Fibroblast of pulmonary artery (primary cell): ENCODE measurements at regions not wholly inside any gene's neighbourhood (a gene's known extent, or its start where the extent isn't known, plus 50 kb on each side); places are given as distances from the start of the nearest gene placed in this dataset.
"Not testable (repeated sequence)": the region's sequence is repeated elsewhere in the genome, so short reads cannot be mapped to it uniquely, and the experiment has no call there.

Source experiments
- DNase-seq: peaks from one replicate; pipeline ENCODE4 v3.0.0-alpha.2; 2010; ENCODE audit warnings: low read depth
- H3K4me3 ChIP-seq: replicated peaks from 2 replicates; pipeline ENCODE4 v1.5.1; 2011; ENCODE audit warnings: low read depth, mild to moderate bottlenecking, control low read depth, low read length, moderate library complexity

DNA sequence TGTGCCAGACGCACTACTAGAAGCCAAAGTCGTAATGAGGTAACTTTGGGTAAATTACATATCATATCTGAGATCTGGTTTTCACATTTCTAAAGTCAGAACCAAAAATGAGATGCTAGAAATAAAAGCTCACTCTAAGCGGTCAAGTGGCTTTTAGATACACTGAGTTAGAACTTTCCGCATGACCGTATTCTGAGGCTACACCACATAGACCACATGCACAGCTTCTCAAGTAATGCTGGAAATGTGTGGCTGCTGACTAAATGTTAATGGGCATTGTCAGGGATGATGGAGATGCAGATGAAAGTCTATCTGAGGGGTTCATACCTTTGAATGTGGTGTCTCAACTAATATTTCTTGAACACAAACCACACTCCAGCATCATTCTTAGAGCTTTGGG lies 316.8 kb downstream of the ANAPC1 start:
- H3K4me3 ChIP-seq, DNase-seq: not testable (repeated sequence)

DNA sequence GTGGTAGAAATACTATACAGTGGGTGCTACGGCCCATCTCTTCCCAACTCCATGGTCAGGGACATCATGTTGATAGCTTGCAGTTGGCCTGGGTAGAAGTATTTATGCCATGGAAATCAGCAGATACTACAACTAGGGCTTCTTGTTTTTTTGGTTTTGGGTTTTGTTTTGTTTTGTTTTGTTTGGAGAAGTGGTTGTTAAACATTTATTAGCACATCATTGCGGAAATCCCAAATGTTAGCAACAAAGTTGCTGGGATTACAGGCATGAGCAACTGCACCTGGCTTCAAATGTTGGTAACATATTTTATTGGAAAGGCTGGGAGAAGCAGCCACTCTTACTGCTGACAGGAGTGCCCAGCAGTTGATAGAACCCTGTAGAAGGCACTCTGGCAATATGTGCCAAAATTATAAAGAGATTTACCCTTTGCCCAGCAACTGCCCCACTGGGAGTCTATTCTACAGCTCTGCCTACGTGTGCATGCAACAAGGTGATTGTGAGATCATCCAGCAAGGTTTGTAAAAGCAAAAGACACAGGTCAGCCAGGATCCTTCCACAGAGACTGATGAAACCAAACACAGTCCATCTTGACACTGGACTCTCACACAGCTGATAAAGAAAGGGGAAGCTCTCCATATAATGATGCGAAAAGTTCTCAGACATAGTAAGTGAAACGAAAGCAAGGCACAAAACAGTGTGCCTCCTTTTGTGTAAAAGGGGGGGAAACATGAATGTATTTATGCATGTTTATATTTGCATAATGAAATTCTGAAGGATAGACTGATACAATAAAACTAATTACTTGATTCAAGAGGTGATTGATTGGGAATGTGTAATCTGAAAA lies 314.4 kb downstream of the ANAPC1 start:
- not testable (repeated sequence) for H3K4me3 ChIP-seq, DNase-seq

DNA sequence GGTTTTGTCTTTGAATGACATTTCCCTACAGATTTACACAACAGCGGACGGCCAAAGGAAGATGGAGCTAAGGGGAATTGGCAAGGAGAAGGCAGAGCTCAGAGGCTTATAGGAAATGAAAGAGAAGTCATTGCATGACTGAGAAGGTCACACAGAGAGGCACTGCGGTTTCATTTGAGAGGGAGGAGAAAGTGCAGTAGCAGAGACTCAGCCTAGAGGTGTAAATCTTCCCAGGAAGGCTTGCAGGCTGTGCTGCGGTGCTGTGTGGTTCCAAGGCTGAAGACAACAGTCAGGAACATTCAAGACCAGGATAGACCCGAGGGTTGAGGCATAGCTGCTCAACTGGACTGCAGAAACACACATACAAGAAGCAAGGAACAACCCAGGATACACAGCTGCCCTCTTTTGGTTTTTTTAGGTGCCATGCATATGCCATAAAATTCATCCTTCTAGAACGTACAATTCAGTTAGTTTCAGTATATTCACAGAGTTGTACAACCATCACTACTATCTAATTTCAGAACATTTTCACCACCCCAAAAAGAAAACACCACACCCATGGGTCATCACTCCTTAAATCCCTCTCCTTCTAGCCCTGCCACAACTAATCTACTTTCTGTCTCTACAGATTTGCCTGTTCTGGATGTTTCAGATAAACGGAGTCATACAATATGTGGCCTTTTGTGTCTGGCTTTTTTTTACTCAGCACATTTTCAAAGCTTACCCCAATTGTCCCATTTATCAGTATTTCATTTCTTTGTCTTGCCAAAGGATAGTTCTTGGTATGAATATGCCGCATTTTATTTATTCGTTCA lies 313.5 kb downstream of the ANAPC1 start:
- H3K4me3 ChIP-seq, DNase-seq: not testable (repeated sequence)

DNA sequence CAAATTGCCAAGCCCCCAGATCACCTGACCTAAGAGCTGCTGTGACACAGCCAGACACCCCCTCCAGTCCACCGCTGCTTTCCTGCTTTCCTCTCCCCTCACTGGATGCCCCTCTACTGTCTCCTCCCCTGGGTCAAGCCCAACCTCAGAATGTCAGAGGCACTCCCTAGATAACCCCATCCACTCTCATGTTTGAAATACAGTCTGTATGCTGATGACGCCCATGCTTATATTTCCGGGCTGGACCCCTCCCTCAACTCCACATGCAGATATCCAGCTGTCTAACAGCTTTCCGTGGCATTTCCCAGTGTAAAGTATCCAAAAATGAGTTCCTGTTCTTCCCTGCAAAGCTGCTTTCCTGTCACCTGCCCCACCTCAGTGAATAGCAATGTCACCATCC lies 309.2 kb downstream of the ANAPC1 start:
- not testable (repeated sequence) for DNase-seq

DNA sequence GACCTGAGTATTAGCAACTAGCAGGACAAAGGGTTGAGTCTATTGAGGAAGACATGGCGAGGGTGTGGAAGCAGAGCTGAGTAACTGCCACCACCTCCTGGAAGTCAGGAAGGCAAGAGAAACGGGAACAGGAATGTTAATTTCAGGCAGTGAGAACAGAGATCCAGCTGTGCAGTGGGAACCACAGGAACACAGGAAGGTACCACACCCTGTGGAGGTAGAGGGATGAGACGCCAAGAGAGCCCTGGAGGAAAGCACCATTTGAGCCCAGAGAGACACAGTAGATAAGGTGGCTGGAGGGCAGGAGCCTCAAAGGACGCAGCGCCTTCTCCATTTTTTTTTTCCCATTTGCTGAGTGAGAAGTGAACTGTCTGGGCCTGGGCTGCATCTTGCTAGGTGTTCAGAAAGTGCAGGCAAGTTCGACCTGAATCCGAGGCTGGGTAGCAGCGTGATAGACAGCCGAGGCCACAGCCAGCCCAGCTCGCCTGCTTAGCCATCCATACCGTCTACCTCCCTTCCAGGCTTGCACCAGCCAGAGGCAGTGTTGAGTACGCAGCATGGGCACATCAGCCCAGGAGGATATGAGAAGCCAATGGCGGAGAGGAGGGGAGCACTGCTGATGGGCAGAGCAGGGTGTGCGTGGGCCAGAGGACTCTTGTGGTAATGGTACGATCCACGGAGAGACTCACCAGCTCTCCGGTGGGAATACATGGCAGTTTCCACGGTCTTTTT lies 306.7 kb downstream of the ANAPC1 start:
- DNase-seq, H3K4me3 ChIP-seq: not testable (repeated sequence)

More for the DNA sequence above, 309.2 kb downstream of the ANAPC1 start:
- not testable (repeated sequence) for H3K4me3 ChIP-seq

DNA sequence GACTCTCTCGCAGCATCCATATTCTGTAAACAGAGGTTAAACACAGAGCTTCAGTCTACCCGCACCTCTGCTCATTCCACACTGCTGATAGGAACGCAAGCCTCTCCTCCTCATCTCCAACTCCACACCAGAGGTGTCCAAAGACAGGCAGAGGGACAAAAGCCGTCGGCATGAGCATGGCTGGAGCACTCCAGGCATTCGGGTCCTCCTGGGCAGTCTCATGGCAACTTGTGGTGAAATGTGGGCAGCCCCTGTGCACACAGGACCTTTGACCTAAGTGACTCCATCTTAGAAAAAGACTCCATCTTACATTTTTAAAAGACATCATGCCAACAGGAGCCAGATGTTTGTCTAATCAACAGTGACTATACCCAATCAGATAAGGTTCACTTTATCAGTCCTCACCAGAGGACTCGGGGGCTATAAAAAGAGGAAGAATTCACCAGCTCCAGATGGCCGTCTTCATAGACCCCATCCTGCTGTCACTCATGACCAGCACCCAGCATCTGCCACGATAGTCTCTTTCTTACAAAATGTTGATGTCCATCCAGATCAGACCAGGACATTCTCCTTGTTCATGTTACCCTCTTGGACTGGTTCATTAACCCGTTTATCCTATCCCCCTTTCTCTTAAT lies 304.4 kb downstream of the ANAPC1 start:
- DNase-seq, H3K4me3 ChIP-seq: not testable (repeated sequence)

- H3K4me3 ChIP-seq, DNase-seq: not testable (repeated sequence)
Observed at GRCh38 chr2:111580616-111581015, 303.4 kb downstream of the ANAPC1 start.

- not testable (repeated sequence) for H3K4me3 ChIP-seq, DNase-seq
Observed at GRCh38 chr2:111582090-111582489, 301.9 kb downstream of the ANAPC1 start.

DNA sequence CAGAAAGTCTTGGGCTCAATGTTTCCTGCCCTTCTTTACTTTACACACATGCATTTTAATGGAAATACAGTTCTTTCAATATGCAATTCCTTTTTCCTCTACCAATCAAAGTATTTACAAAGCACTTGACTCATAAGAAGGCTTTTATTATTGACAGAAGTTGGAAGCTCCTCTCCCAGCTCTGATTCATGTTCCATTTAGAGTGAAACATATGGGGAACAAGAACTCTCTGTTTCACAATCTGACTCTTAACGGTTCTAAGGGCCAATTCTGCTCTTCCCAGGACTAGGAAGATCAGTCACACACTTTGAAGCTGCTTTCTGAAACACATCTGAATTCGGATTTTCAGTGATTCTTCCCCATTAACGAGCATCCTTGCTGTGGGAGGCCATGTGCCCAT lies 300.5 kb downstream of the ANAPC1 start:
- not testable (repeated sequence) for H3K4me3 ChIP-seq, DNase-seq

DNA sequence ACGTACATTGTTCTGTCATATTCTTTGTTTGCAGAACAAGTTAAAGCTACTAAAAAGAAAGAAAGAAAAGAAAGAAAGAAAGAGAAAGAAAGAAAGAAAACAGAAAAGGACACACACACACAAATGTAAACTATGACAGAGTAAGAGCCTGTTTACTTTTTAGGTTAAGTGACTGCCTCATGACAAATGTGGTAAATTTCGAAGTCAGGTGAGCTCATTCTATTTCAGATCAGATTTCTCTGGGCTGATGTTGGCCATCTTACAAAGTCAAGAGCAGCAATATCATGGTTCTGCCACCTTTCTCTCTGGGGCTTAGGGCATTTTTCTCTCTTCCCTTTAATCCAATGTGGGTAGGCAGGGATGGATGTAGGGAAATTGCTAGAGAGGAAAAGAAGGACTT lies 299.5 kb downstream of the ANAPC1 start:
- not testable (repeated sequence) for DNase-seq, H3K4me3 ChIP-seq

GRCh38 chr2:111584950-111585349 lies 299.0 kb downstream of the ANAPC1 start:
- not testable (repeated sequence) for DNase-seq, H3K4me3 ChIP-seq

- not testable (repeated sequence) for DNase-seq, H3K4me3 ChIP-seq
Observed at GRCh38 chr2:111586014-111586413, 298.0 kb downstream of the ANAPC1 start.

DNA sequence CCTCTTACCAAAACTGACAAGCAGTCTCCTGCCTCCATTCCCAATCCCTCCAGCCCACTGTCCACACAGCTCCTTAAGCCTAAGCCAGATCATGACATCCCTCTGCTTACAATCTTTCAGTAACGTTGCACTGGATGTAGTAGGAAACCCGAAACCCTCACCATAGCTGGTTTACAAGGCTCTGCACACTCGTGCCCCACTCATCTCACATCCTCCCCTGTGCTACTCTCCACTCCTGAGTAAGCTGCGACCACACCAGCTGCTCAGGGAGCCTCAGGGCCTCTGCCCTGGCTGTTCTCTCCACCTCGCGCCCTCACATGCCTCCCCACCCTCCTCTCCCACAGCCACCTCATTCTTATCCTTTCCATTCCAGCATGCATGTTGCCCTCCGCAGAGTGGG lies 288.9 kb downstream of the ANAPC1 start:
- H3K4me3 ChIP-seq, DNase-seq: not testable (repeated sequence)

DNA sequence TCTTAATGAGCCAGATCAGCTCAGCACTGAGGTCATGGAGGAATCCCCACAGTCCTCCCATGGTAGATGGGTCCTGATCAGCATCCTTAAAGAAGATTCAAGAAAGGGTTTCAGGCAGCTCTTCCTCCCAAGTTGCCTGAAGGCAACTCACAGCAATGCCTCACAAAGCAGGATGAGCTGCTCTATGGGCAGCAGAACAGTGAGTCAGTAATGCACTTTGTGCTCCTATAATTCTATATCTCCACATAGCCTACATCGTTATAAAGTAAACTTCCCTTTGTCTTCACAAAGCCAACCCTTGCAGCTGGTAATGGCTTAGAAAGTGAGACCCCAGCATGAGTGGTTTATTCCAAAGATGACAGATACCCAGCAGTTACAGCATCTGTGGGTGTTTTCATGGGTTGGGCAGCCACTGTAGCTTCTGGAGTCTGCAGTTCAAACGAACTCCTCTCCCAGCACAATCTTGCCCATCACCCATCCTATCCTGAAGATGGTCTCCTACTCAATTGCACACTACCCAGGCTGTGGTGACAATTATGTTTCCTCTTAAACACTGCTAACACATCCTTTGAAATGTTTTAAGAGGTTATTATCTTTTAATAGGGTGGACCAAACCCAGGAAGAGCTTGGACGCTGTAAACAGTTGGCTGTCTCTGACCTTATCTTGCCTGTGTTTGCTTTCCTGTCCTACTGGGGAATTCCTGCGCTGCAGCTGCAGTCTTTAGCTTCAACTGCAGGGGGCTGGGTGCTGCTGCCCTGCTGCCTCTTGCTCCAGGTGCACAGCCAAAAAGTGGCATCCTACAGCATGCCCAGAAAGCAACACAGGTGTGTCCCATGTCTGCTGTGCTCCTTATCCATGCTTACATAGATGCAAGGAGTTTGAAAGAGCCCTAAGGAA lies 286.9 kb downstream of the ANAPC1 start:
- DNase-seq, H3K4me3 ChIP-seq: not testable (repeated sequence)

DNA sequence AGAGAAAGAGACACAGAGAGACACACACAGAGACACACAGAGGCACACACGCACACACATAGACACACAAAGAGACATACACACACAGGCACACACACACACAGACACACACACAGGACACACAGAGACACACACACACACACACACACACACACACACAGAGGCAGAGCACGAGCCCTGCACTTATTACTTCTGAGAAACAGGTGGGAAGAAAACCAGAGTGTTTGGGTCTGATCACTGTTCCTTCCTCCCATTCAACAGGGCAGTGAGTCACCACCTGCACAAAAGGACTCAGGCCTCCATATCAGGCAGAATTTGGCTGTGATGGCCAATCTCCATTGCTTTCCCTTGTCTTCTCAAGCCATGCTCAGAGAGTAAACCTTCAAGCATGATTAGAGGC lies 285.0 kb downstream of the ANAPC1 start:
- DNase-seq, result peak; percentile 24
- H3K4me3 ChIP-seq, result not testable (repeated sequence)

- DNase-seq, H3K4me3 ChIP-seq: not testable (repeated sequence)
Observed at GRCh38 chr2:111602259-111602658, 281.7 kb downstream of the ANAPC1 start.

- H3K4me3 ChIP-seq, DNase-seq: not testable (repeated sequence)
Observed at GRCh38 chr2:111605798-111606197, 278.2 kb downstream of the ANAPC1 start.

- not testable (repeated sequence) for H3K4me3 ChIP-seq, DNase-seq
Observed at GRCh38 chr2:111606632-111607031, 277.4 kb downstream of the ANAPC1 start.
